Activated CD4-positive, alpha-beta T cell treated with anti-CD3 and anti-CD28 coated beads, Interleukin-2, amount 50 U/mL, for 1 hour (primary cell): ENCODE measurements at regions not wholly inside any gene's neighbourhood (a gene's known extent, or its start where the extent isn't known, plus 50 kb on each side); places are given as distances from the start of the nearest gene placed in this dataset.
"Not testable (repeated sequence)": the region's sequence is repeated elsewhere in the genome, so short reads cannot be mapped to it uniquely, and the experiment has no call there.

ENCODE experiments used
- DNase-seq: peaks from one replicate; pipeline ENCODE4 v3.0.0-alpha.2; 2020

DNA sequence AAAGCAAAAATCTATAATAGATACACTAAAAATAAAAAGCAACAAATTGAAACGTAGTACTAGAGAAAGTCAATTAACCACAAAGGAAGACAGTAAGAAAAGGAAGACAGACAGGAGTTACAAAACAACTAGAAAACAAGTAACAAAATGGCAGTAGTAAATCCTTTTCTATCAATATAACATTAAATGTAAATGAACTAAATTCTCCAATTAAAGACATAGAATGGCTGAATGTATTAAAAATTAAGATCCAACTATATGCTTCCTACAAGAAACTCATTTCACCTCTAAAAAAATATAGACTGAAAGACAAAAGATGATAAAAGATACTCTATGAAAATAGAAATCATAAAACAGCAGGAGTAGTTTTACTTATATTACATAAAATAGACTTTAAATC is 79.1 kb downstream of the CTH start:
- DNase-seq = no peak

DNA sequence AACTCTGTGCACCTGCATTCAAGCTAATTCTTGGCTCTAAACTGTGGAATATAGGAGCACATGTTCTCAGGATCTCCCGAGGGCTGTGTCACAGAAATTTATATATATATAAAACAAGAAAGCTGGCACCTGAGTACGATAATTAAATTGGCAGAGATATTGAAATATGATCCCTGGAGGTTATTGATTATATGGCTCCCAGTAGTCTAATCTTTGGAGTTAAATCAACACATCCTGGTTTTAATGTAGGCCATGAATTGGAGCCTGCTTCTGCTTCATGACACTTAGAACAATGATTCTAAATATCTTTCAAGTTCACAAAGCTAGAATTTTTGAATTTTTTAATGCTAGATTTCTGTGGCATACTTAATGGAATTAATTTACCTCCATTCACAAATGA is 84.3 kb downstream of the CTH start:
- DNase-seq = no peak

DNA sequence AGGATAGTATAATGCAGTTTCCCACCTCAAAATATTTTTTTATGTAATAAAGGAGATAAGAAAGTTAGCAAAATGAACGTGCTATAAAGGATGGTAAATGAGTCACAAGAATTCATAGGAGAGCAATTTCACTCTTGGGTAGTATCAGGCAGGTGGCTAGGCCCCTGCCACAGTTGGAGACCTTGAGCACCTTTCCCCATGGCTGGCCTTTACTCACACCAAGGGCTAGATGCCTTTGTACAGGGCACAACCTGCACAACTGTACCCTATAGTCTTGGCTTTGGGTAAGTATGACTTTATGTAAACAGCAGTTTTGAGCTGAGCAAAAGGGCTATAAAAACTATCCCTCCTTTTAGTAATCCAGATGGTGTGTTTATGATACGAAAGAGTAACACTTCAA is 85.1 kb downstream of the CTH start:
- no peak for DNase-seq

DNA sequence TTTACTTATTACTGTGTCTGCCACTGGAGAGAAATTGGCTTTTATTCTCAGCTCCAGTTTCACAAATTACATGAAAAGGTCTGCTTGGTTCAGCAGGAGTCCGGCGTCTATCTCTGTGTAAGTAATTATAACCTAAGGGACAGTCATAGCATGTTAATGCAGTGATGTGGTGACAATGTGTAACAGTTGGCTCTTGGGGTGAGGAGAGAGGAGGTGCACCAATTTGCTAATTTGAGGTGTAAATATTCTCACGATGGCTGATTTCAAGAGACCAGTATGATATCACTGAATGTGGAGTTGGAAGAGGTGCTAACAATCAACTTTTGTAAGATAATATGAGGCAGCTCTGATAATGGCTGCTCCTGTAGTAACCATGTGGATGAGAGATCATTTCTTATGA is 86.1 kb downstream of the CTH start:
- DNase-seq = no peak

DNA sequence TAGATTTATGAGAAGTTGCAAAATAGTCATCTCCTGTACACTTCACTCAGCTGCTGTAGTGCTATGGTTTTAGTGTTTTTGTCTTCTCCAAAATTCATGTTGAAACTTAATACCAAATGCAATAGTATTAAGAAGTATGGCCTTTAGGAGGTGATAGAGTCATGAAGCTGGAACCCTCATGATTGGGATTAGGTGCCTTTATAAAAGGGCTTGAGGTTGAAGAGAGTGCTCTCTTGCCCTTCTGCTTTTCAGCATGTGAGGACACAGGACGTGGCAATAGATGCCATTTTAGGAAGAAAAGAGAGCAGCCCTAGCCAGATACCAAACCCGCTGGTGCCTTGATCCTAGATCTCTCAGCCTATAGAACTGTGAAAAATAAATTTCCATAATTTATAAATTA is 87.6 kb downstream of the CTH start:
- DNase-seq = no peak

DNA sequence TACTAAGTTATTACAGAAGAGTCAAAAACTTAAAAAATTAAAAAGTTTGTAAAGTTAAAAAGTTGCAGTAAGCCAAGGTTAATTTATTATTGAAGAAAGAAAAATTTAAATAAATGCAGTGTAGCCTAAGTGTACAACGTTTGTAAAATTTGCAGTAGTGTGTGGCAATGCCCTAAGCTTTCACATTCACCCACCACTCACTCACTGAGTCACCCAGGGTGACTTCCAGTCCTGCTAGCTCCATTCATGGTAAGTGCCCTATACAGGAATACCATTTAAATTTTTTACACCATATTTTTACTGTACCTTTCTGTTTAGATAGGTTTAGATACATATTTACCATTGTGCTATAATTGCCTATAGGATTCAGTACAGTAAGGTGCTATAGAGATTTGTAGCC is 88.6 kb downstream of the CTH start:
- no peak for DNase-seq

DNA sequence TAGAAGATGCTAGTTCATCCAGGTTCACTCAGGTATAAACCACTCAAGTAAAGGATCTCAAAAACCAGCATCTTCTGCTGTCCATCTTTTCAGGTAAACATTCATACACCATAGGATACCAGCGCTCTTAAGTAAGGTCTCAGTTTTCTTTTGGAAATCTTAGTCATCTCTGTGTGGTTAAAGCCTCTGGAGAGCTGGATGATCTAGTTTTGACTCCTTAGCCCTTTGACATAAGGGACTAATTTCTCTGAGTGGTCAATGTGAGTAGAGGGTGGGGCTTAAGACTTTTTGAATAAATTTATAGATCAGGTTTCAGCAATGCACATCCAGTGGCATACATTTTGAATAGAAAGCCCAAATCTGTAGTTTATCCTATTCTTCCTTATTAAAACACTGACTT is 92.3 kb downstream of the CTH start:
- no peak for DNase-seq

DNA sequence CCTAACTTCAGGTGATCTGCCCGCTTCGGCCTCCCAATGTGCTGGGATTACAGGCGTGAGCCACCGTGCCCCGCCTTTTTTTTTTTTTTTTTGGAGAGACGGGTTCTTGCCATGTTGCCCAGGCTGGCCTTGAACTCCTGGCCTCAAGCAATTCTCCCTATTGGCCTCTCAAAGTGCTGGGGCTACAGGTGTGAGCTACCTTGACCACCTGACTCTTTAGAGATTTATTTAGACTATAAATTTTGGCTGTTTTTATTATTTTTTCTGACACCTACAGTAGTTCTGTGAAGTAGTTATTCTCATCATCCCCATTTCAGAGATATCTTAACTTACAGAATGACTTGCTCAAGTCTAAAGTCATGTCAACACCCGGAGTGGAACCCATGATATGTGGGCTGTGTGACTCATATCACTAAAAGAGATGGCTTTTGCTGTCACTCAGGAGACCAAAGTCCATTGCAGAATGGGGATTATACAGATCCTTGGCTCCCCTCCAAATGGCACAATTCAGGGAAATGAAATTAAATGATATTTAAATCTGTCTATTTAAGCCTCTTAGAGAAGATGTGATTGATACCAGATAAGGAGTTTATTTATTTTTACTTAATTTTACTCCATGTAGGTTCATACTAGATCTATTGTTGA is 93.2 kb downstream of the CTH start:
- no peak for DNase-seq

DNA sequence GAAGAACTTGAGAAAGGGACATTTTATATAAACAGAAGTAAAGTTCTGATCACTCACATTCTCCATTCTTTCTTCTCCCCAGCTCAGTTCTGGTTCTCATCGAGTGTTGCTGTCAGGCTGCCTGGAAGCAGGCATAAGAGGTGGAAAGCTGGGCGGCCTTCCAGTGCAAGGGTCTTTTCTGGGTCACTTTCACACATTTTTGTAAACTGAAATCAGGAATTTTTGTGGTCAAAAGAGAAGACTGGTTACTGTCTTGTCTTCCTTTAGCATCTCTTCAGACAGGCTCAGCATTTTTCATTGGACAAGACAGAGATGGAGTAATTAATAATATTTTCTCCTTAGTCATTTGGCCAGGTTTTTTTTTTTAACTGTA is 93.7 kb downstream of the CTH start:
- DNase-seq = no peak

DNA sequence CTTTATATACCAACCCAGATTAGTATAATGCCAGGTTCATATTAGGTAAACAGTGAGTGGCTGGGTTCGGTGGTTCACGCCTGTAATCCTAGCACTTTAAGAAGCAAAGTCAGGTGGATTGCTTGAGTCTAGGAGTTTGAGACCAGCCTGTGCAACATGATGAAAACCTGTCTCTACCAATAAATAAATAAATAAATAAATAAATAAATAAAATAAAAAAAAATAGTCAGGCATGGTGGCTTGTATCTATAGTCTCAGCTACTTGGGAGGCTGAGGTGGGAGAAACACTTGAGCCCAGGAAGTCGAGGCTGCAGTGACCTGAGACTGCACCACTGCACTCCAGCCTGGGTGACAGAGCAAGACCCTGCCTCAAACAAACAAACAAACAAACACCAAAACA is 96.9 kb downstream of the CTH start:
- DNase-seq = not testable (repeated sequence)

DNA sequence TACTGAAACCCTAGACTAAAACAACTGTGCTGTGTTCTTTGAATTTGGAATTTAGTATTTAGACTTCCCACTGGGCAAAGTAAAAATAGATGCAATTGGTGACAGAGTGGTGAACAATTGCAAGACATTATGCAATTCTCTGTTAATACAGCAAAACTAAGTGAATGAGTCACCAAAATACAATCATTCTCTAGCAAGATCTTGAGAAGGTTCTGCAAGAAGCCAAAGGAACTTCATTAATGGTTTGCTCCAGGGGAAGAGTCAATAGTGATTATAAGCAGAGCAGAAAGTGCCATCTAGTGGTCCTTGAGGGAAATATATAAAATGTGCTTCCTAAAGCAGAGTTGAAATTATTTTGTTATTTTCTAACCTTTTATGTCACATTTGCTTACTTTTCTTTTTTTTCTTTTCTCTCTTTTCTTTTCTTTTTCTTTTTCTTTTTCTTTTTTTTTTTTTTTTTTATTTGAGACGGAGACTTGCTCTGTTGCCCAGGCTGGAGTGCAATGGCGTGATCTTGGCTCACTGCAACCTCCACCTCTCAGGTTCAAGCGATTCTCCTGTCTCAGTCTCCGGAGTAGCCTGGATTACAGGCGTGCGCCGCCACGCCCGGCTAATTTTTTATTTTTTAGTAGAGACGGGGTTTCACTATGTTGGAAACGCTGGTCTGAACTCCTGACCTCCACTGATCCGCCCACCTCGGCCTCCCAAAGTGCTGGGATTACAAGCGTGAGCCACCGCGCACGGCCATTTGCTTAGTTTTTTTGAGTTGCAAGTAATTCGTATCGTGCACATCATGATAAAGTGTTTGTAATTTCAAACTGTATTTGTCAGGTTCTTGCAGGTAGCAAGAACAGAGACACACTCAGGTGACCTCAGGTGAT is 99.2 kb downstream of the CTH start:
- no peak for DNase-seq

DNA sequence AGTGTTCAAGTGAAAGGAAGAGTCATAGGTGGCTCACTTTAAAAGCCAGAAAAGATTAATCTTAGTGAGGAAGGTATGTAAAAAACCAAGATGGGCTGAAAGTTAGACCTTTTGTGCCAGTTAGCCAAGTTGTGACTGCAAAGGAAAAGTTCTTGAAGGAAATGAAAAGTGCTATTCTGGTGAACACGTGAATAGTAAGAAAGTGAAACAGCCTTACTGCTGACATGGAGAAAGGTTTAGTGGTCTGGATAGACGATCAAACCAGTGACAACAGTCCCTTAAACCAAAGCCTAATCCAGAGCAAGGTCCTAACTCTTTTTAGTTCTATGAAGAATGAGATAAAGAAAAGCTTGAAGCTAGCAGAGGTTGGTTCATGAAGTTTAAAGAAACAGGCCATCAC is 106.4 kb downstream of the CTH start:
- DNase-seq = no peak

DNA sequence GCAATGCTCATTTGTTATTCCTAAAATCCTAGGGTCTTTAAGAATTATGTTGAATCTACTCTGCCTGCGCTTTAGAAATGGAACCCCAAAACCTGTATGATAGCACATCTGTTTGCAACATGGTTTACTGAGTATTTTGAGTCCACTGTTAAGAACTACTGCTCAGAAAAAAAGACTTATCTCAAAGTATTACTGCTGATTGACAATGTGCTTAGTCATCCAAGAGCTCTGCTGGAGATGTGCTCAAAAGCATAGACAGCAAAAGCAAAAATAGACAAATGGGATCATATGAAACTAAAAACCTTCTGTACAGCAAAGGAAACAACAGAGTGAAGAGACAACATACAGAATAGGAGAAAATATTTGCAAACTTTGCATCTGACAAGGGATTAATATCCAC is 107.0 kb downstream of the CTH start:
- no peak for DNase-seq

DNA sequence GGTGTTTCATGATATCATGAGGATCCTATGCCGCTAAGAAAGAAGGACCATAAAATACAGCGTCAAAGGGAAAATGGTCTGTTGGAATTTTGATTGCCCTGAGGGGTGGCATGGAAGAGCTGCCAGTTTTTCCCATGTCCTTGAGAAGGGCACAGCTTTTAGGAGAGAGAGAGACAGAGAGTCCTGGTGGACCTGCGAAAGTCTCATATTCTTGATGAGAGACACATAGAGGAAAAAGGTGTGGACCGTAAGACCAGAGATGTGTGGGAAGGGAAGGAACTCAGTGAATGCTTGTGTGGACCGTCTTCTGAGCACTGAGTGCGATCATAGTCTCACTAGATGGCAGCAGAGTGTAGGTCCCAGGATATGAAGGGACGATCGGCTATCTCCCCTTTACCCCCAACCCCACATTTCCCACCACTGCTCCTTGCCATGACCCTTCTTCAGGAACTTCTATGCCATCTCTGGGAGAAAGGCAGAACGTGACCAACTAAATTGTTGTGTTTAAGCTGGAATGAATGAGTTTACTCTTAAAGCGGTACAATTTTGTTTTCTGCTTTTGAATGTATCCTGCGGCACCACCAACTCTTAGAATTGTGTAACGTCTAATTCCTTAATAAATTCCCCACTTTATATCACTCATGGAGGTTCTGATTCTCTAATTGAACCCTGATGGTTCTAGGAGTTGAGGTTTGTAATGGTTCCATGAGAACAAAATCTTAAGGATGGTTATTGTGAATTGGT is 117.7 kb downstream of the CTH start:
- DNase-seq = no peak

DNA sequence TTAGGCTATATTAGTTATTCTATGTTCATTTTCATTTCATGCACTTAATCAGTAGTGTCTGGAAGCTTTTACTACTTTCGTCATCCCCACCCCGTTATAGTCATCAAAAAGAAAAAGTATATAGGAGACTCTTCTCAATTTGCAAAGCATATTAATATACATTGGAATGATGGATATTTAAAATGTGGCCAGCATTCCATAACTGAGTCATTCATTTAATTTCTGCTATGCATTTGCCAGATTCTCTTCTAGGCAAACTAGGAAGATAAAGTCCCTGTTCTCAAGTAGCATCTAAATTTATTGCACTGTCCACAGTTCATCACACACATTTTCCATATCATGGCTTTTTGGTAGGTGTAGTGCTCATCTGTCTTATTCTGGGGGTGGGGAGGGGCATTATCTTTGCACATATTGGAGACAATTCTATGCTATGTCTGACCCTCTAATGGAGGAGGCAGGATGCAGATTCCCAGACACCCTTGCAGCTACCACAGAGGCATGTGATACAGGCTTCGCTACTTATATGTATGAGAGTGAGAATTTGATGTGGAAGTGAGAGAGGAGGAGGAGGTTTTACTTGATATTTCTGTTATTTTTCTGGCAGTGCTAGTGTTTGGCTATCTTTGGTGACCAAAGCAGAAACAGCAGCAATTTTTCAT is 125.8 kb downstream of the CTH start:
- DNase-seq = no peak

DNA sequence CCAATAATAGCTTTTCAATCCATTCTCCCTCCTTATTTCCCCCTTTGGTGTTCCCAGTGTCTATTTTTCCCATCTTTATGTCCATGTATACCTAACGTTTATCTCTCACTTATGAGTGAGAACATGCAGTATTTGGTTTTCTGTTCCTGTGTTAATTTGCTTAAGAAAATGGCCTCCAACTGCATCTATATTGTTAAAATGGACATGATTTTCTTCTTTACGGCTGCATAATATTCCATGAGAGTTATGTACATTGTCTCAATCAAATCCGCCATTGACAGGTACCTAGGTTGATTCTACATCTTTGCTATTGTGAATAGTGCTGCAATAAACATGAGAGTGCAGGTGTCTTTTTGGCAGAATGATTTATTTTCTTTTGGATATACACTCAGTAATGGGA is 126.7 kb downstream of the CTH start:
- DNase-seq = no peak

DNA sequence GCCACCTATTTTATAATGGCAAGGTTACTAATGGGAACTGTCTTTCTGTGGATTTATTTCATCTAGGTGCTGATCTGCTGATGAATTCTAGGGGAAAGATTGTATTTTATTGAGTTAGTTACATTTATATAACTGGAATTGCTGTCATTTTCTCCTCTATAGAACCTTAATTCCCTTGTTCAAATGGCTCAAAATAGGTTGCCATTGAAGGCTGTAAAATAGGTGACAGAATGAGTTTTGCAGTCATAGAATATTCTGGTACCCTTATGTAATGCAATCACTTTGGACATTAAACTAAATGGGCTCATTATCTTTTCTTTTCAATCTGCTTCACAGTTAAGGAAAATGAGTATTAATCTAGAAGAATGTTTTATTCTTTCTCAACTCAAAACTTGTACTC is 131.0 kb downstream of the CTH start:
- no peak for DNase-seq

DNA sequence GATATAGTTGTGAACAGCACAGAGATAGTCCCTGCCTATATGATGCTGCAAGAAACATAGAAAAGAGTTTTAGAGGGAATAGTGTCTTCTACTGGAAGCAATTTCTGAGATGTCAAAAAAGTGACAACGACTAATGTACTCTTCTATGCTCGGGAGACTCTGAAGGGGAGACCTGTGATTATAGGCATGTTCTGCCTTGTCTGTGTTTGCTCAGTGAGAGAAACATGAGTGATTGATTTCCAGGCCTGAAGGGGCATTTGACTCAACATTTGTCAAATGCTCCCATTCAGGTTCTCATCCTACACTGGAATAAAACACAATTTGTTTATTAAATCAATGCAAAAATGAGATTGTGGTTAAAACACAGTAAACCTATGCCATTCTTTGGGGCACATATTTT is 131.8 kb downstream of the CTH start:
- no peak for DNase-seq

DNA sequence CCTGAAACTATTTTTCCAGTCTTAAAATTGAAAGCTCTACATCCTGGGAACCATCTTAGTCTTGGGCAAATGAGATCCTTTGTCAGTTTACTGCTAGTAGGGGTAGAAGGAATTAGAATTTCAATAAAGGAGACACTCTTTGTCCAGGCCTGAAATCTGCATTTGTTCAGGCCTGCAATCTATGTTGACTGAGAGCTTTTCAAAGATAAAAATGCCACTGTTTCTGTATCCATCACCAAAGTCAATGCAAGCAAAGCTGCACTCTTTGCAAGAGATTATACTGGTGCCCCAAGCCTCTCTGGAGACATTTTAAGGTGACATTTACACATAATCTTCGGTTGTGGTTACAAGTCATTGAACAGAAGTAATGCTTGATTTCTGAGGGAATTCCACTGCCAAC is 135.7 kb downstream of the CTH start:
- DNase-seq = no peak

DNA sequence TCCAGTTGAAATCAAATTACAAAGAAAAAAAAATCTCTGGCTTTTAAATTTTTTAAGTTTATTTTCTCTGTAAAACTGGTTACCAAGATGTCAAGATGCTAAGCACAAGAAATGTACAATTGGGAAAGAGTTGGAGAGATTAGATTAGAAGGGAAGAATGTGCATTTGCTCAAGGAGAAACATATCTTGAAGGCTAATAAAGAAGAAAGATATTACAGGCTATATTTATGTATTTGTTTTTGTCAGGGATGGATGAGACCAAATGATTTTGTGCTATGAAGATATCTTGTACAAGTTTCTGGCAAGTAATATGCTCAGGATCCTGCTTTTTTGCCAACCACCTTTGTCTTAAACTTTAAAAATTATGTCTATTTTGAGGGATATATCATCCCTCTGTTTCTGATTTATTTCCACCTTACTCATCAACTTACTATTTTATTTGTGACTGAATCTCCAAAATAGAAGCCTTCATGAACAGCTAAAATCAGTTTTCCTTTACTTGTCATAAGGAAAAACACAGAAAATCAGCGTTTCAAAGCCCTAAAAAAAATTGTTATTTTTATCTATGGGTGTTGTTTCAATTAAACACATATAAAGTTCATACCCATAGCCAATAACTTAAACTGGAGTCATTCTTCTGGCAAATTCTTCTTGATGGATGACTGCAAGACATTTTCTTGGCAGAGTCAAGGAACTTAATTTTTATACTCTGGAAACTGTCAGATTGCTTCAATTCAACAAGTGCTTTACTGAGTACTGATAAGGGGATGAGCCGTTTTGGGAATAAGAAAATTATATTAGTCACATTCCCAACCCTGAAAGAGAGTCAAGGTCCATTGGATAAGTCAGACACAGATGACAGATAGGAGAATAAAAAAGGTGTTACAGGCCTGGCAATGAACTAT is 141.8 kb downstream of the CTH start:
- DNase-seq = no peak

DNA sequence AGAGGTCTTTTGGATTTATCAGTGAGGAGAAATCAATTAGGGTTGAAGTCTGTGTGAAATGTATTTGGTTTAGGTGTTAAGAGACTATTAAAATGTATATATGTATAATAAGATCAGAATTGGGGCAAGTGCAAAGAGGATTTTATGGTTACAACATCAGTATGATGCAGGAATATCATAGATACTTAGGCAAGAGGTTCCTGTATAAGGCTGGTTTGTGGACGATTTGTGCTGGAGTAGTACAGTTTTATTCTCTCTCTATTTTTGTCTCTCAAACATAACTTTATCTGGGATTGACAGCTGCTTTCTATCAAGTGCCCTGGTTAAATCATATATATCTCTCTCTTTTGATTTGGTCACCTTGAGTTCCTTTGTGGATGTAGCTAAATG is 142.5 kb downstream of the CTH start:
- no peak for DNase-seq

DNA sequence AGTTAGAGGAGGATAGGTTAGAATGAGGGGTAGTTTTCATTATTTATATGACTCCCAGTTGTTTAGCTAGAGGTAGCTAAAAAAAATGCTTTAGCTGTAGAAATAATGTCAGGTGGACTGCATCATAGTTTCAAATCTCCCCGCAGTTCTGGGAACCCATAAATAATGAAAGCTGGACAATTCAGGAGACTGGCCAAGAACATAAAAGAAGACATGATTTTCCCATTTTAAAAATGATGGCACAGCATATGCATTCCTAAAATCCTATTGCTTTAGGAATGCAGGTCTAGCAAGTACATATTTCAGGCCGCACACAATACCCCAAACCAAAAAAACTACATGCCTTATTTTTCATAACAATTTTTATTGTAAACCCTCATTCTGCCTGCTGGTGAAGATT is 143.3 kb downstream of the CTH start:
- DNase-seq = no peak

DNA sequence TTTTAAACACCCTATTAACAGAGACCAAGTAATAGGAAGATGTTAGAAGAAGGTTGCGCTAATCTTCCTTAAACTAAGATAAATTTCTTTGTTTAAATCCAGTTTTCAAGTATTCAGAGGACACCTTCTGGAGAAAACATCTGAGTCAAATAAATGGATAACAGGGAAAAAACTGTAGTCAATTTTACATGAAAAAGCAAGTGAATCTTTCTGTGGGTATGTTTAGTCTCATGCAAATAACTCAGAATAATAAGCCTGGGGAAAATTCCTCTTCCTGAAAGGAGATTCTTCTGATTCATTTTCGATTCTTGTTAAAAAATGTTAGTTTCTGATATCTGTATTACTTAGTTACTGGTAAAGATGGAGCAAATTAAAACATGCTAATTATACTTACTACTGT is 145.5 kb downstream of the CTH start:
- DNase-seq = no peak
